HG03442 (cell line): ENCODE measurements at regions not wholly inside any gene's neighbourhood (a gene's known extent, or its start where the extent isn't known, plus 50 kb on each side); places are given as distances from the start of the nearest gene placed in this dataset.
A peak's percentile ranks its signal among the peaks of the same experiment; 100 is the strongest.
"Not testable (repeated sequence)": the region's sequence is repeated elsewhere in the genome, so short reads cannot be mapped to it uniquely, and the experiment has no call there.

Experiments
- ATAC-seq: cut with Tn5 transposase; IDR thresholded peaks from one replicate; pipeline ENCODE4 v1.9.1; 2021; ENCODE audit warnings: mild to moderate bottlenecking, moderate library complexity; ENCODE audit not compliant: unreplicated experiment

- ATAC-seq = not testable (repeated sequence)
Observed at GRCh38 chr6:140649502-140649901, 1275.1 kb upstream of the CITED2 start.

GRCh38 chr6:140647322-140647721 is 1272.9 kb upstream of the CITED2 start:
- not testable (repeated sequence) for ATAC-seq

- no peak for ATAC-seq
Observed at GRCh38 chr6:140644017-140644416, 1269.6 kb upstream of the CITED2 start.

- ATAC-seq = peak; percentile 69
Observed at GRCh38 chr6:140641412-140641811, 1267.0 kb upstream of the CITED2 start.

- no peak for ATAC-seq
Observed at GRCh38 chr6:140636908-140637402, 1262.5 kb upstream of the CITED2 start.

GRCh38 chr6:140636271-140636907 is 1261.9 kb upstream of the CITED2 start:
- ATAC-seq = no peak

GRCh38 chr6:140627002-140627401 is 1252.6 kb upstream of the CITED2 start:
- no peak for ATAC-seq

DNA sequence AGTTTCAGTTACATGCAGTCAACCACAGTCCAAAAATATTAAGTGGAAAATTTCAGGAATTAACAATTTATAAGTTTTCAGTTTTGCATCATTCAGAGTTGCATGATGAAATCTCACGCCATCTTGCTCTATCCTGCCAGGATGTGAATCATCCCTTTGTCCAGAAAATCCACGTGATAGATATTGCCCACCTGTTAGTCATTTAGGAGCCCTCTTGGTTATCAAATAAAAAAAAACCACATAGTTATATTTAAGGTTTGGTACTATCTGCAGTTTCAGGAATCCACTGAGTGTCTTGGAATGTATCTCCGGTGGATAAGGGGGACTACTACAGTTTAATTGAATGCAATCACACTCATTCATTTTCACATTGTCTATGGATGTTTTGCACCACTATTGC is 1249.0 kb upstream of the CITED2 start:
- no peak for ATAC-seq

GRCh38 chr6:140620496-140620895 is 1246.0 kb upstream of the CITED2 start:
- no peak for ATAC-seq

DNA sequence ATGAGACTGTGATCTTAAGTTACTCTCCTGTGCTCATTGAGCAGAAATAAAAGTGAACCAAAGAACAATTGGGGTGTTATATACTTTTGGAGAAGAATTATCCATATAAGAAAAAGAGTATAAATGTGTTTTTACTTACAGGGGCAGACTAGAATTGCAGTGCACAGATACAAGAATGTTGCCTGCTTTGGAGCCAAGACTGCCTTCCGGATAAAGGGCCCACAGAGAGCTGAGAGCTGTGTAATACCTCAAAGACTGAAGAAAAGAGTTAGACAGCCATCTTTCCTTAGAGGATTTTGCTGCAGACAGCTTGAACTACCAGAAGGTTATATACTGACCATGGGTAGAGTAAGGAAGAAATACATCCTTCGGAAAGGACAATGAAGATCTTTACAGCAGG is 1235.5 kb upstream of the CITED2 start:
- no peak for ATAC-seq

GRCh38 chr6:140609321-140609720 is 1234.9 kb upstream of the CITED2 start:
- no peak for ATAC-seq

DNA sequence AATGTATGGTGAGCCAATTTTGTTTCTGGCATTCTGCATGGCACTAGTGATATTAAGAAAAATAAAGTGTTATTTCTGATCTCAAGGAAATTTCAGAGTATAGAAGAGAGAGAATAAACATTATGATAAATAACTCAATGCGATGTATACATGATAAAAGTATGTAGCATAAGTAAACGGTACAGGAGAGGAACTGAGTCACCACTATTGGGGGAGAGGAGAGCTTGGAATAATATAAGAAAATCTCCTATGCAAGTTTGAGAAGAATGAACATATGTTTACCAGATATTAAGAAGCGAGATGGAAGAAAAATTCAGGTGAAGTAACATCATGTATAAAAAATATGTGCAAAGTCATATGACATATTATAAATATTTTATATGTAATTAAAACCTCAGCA is 1230.3 kb upstream of the CITED2 start:
- no peak for ATAC-seq

DNA sequence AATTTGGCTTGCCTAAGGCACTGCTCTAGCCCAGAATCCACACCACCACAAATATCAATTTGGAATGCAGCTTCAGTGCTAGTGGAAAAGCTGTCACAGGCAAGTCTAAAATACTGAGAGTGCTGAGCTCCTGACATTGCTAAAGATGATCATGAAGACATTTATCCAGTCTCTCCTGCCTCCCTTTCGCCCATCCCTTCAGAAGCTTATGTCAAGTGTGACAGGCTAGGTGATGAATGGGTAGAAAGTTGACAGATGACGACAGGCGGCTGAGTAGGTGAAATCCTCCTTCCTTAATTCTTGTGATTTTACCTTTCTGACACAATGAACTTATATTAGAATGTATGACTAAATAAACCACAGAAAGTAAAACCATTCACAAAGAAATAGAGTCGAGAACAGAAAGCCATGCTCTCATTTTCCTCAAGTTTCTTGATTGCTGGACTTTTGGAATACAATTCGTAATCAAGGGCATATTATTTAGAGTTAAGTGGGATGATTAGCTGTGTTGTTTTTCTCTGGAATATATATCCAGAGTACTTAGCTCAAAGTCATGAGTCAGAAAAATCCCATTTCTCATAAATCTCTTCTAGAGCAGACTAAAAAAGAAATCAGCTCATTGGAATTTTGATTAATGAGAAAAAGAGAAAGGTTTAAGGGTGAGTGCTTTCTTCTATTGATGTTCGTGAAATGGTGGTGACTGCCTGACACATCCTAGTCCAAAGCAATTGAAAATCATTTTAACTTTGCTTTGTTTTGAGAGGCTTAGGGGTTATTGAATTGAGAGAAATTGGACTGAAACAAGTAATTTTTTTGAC is 1228.2 kb upstream of the CITED2 start:
- no peak for ATAC-seq

- ATAC-seq = no peak
Observed at GRCh38 chr6:140601021-140601808, 1226.8 kb upstream of the CITED2 start.

DNA sequence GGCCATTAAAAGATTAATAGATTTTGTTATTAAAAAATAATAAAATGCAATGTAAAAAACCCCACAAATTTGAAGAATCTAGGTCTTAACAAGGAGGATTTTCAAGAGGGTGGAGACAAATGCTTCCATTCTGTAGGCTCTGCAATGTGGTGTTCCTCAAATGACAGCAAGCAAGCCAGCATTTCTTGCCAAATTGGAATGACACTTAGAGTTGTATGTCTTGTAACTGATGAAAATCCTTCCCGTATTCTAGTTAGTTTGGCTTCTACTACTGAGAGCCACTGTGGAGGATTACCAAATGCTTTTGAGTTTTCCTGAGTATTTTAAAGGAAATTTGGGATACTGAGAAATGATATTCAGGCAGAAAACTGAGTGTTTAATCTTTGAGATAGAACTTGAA is 1225.5 kb upstream of the CITED2 start:
- ATAC-seq = no peak

GRCh38 chr6:140597181-140597580 is 1222.7 kb upstream of the CITED2 start:
- no peak for ATAC-seq

DNA sequence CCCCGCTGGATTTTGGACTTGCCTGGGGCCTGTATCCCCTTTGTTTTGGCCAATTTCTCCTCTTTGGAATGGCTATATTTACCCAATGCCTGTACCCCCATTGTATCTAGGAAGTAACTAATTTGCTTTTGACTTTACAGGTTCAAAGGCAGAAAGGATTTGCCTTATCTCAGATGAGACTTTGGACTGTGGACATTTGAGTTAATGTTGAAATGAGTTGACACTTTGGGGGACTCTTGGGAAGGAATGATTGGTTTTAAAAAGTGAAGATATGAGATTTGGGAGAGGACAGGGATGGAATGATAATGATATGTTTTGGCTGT is 1220.3 kb upstream of the CITED2 start:
- ATAC-seq = no peak

DNA sequence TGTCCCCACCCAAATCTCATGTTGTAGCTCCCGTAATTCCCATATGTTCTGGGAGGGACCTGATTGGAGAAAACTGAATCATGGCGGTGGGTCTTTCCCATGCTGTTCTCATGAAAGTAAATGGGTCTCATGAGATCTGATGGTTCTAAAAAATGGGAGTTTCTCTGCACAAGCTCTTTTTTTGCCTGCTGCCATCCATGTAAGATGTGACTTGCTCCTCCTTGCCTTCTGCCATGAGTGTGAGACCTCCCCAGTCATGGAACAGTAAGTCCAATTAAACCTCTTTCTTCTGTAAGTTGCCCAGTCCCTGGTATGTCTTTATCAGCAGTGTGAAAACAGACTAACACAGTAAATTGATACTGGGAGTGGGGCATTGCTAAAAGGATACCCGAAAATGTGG is 1218.4 kb upstream of the CITED2 start:
- no peak for ATAC-seq

- ATAC-seq = no peak
Observed at GRCh38 chr6:140590641-140591040, 1216.2 kb upstream of the CITED2 start.

DNA sequence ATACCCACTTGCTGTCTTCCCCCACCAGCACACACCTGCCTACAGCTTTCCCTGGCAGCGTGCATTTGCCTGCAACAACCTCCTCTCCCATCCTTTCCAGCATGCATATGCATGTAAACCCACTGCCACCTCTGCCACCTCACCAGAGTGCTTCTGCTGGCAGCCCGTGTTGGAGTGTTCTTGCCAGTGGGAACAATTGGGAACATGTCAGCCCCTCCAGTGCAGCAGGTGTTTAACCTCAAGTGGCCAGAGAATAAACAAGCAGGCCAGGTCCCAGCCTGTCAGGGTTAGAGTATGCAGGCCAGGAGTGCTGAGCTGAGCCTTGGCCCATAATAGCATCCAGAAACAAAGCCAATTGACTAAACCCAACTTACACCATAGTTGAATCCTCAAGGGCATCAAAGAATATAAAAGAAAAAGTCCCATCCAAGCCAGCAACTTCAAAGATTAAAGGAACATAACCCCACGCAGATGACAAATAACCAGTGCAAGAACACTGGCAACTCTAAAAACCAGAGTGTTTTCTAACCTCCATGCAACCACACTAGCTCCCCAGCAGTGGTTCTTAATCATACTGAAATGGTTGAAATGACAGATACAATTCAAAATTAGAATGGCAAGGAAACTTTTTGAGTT is 1212.1 kb upstream of the CITED2 start:
- peak; percentile 91 for ATAC-seq

DNA sequence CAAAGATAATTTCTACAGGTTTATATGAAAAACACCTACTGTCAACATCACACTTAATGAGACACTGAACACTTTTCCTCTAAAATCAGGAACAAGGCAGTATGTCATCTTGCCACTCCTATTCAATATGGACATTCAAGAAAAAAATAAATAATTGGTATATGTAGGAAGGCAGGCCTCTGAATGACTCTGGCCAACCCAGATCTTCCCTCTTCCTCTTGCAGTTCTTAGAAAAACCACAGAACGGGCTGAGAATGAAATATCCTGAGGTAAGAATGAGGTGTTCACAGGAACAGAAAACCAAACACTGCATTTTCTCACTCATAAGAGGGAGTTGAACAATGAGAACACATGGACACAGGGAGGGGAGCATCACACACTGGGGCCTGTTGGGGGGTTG is 1207.2 kb upstream of the CITED2 start:
- ATAC-seq = no peak
